ENCODE measurements at regions not wholly inside any gene's neighbourhood (a gene's known extent, or its start where the extent isn't known, plus 50 kb on each side); places are given as distances from the start of the nearest gene placed in this dataset.

GRCh38 chr6:115613488-115613887, 447.2 kb downstream of the FRK start:
- no TSS peak for BruUV-seq (replicated peaks)
- Histone ChIP-seq H4K20me1 (replicated peaks; ENCODE audit: control insufficient read depth, insufficient read depth, low read length) (no peaks in the 10 kb centered on the region), H3K27ac (ENCODE audit: extremely low read depth, low read depth, low read length) (no peak overlapping the region), H3K27me3 (ENCODE audit: control insufficient read depth in 2 of 2, insufficient read depth in 2 of 2, low read length in 2 of 2) (no peaks in the 10 kb centered on the region), H3K9ac (ENCODE audit: insufficient read depth in 1 of 2, low read depth in 2 of 2, low read length in 2 of 2) (no peak overlapping the region), H3K4me1 (replicated peaks in 1 of 2; ENCODE audit: control insufficient read depth in 2 of 2, insufficient read depth in 2 of 2, low read length in 2 of 2) (no peaks in the 10 kb centered on the region), H3K9me1 (ENCODE audit: control insufficient read depth, insufficient read depth, low read length) (no peaks in the 10 kb centered on the region), H3K79me2 (ENCODE audit: control insufficient read depth, insufficient read depth, low read length) (no peaks in the 10 kb centered on the region), H3K4me3 (no peak overlapping the region), H3K36me3 (ENCODE audit: control insufficient read depth, insufficient read depth, low read length) (no peaks in the 10 kb centered on the region), H2AFZ (ENCODE audit: low read depth, low read length) (no peak overlapping the region), H3K4me2 (ENCODE audit: insufficient read depth, low read length) (no peak overlapping the region), H3K9me3 (replicated peaks; ENCODE audit: control insufficient read depth, insufficient read depth, low read depth, low read length) (no peaks in the 10 kb centered on the region)
- DNase-seq (ENCODE audit: extremely low read depth in 1 of 4, low spot score in 3 of 4) (no peak), ATAC-seq (no peak), FAIRE-seq (no peak)
- whole genome bisulfite sequencing (ENCODE audit: insufficient coverage, low coverage, missing lambda C conversion rate), result 0% methylated on average over 3 of the region's 3 CpGs
- intact Hi-C loops (cut with micrococcal nuclease) (no loop called here), in situ Hi-C loops (cut with MboI) (no loop called here)
- ChIA-PET CTCF (ENCODE audit: low intra/inter-chr PET ratio) (no interaction called here), POLR2A (no interaction called here)
- no peak for TF ChIP-seq ZNF431 (CRISPR knock-in tag; IDR thresholded peaks at IDR 0.05)
- TF ChIP-seq SNIP1 (IDR thresholded peaks at IDR 0.05; ENCODE audit: low read depth), result no peak
- TF ChIP-seq SRSF3 (IDR thresholded peaks at IDR 0.05; ENCODE audit: insufficient read depth, low read length), result no peak
- TF ChIP-seq ZNF766 (CRISPR knock-in tag; conservative IDR thresholded peaks at IDR 0.05), result no peak
- no peak for TF ChIP-seq DLX4 (CRISPR knock-in tag; IDR thresholded peaks at IDR 0.05)
- TF ChIP-seq HOXB6 (CRISPR knock-in tag; IDR thresholded peaks at IDR 0.05; ENCODE audit: borderline replicate concordance), result no peak
- no peak for TF ChIP-seq ZNF124 (CRISPR knock-in tag; IDR thresholded peaks at IDR 0.05)
- no peak for TF ChIP-seq YY1 (IDR thresholded peaks at IDR 0.05; ENCODE audit: borderline replicate concordance in 1 of 3, control insufficient read depth in 1 of 3, extremely low read depth in 1 of 3, insufficient read depth in 3 of 3, insufficient read length in 1 of 3, insufficient replicate concordance in 2 of 3, low read depth in 1 of 3, low read length in 2 of 3)
- TF ChIP-seq SMAD1 (IDR thresholded peaks at IDR 0.05; ENCODE audit: low read depth, low read length, partially characterized antibody), result no peak
- no peak for TF ChIP-seq ZNF609 (CRISPR knock-in tag; IDR thresholded peaks at IDR 0.05; ENCODE audit: borderline replicate concordance)
- no peak for TF ChIP-seq LCOR (CRISPR knock-in tag; IDR thresholded peaks at IDR 0.05)
- no peak for TF ChIP-seq PTBP1 (IDR thresholded peaks at IDR 0.05; ENCODE audit: low read depth, low read length)
- TF ChIP-seq PHF20 (IDR thresholded peaks at IDR 0.05; ENCODE audit: partially characterized antibody), result no peak
- TF ChIP-seq CLOCK (CRISPR knock-in tag; IDR thresholded peaks at IDR 0.05; ENCODE audit: borderline replicate concordance), result no peak

Data from K562 (cell line).